Peyer's patch (tissue), 4 donors: ENCODE measurements at regions not wholly inside any gene's neighbourhood (a gene's known extent, or its start where the extent isn't known, plus 50 kb on each side); places are given as distances from the start of the nearest gene placed in this dataset.
A peak's percentile ranks its signal among the peaks of the same experiment; 100 is the strongest.

Experiments used
- POLR2A ChIP-seq, 2 donors: fragments of 450-650 bp; IDR thresholded peaks; one replicate each; pipeline ENCODE4 v1.5.1; 2017; ENCODE audit warnings: antibody characterized with exemption in 2 of 2, mild to moderate bottlenecking in 2 of 2, moderate library complexity in 2 of 2
- TF ChIP-seq, protein P1 (sequence below), 6 experiments: fragments of 450-650 bp in 4 of 6; fragments of 200-600 bp in 2 of 6; sonication (generic) in 1 of 6; IDR thresholded peaks; one replicate each; pipeline ENCODE4 v1.5.1; 2017 to 2019; ENCODE audit warnings: antibody characterized with exemption in 6 of 6, mild to moderate bottlenecking in 3 of 6, moderate library complexity in 1 of 6

DNA sequence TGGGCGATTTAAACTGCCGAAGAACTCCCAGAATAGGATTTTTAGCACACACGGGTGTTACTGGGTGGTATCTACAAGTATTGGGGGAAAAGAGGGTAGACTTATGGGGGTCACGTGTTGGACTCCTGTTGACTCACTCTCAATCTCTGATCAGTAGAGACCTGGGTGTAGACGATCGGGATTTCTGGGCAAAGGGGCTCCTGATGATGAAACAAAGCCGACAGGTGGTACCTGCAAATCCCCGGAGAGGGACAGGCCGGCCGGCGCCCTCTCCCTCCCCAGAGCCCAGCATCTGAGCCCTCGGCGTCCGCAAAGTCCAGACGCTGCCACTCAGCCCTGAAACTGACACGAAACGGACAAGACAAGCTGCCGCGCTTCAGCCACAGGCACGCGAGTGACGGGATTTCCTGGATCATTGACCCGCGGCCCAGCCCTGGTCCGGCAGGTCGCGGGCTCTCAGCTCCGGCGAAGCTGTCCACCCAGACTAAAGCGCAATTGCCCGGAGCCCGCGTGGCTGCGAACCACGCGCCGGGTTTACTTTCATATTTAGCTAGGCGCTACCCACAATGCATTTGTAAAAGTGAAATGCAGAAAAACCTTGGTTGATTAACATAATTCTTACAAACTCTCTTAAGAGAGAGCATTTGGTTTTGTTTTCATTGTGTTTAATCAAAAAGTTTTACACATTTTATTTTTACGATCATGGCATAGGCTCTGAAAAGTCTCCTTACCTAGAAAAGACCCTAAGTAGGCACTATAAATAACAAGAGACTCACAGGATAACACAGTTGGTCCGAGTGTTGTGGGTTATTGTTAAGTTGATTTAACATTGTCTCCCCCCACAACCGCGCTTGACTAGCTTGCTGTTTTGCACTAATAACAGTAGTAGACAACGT lies 56.9 kb upstream of the EZH2 start:
- TF ChIP-seq, protein P1, sequence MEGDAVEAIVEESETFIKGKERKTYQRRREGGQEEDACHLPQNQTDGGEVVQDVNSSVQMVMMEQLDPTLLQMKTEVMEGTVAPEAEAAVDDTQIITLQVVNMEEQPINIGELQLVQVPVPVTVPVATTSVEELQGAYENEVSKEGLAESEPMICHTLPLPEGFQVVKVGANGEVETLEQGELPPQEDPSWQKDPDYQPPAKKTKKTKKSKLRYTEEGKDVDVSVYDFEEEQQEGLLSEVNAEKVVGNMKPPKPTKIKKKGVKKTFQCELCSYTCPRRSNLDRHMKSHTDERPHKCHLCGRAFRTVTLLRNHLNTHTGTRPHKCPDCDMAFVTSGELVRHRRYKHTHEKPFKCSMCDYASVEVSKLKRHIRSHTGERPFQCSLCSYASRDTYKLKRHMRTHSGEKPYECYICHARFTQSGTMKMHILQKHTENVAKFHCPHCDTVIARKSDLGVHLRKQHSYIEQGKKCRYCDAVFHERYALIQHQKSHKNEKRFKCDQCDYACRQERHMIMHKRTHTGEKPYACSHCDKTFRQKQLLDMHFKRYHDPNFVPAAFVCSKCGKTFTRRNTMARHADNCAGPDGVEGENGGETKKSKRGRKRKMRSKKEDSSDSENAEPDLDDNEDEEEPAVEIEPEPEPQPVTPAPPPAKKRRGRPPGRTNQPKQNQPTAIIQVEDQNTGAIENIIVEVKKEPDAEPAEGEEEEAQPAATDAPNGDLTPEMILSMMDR (IDR thresholded peaks at IDR 0.05) = no peak
- TF ChIP-seq POLR2A (IDR thresholded peaks at IDR 0.05) = peak in 1 of 2 donors; percentile 10
